WTC11 (cell line): ENCODE measurements at regions not wholly inside any gene's neighbourhood (a gene's known extent, or its start where the extent isn't known, plus 50 kb on each side); places are given as distances from the start of the nearest gene placed in this dataset.

Source experiments
- ATAC-seq: fragments of 200-7000 bp; cut with Tn5 transposase; 2 replicates; pipeline ENCODE4 v1.10.0; 2021; ENCODE audit warnings: mild to moderate bottlenecking, moderate library complexity
- CTCF ChIA-PET: fragments of 300-600 bp; sonication (Branson Sonifier 250); formaldehyde crosslinking; loops from one replicate; lab custom pipeline; 2021; ENCODE audit warnings: antibody characterized with exemption; lab: Charles Lee
- POLR2A ChIA-PET: fragments of 350-600 bp; sonication (Branson Sonifier 250); formaldehyde crosslinking; loops from one replicate; lab custom pipeline; 2021; ENCODE audit warnings: antibody characterized with exemption; lab: Charles Lee
- DNase-seq: peaks from one replicate; pipeline ENCODE4 v3.0.0; 2021; ENCODE audit warnings: low spot score
- H3K27ac Mint-ChIP-seq: 2 replicates; pipeline ENCODE4 v1.8.0; 2021; ENCODE audit warnings: mixed read lengths
- H3K27me3 Mint-ChIP-seq: 2 replicates; pipeline ENCODE4 v1.8.0; 2021; ENCODE audit warnings: low read depth, mild to moderate bottlenecking, moderate library complexity, mixed read lengths
- H3K36me3 Mint-ChIP-seq: 2 replicates; pipeline ENCODE4 v1.8.0; 2021; ENCODE audit warnings: mixed read lengths
- H3K4me1 Mint-ChIP-seq: 2 replicates; pipeline ENCODE4 v1.8.0; 2022; ENCODE audit warnings: mixed read lengths
- H3K4me3 Mint-ChIP-seq: 2 replicates; pipeline ENCODE4 v1.8.0; 2021; ENCODE audit warnings: mild to moderate bottlenecking, moderate library complexity, mixed read lengths
- H3K9me3 Mint-ChIP-seq: 2 replicates; pipeline ENCODE4 v1.8.0; 2021; ENCODE audit warnings: mixed read lengths
- CREB1 ChIP-seq: sonication (generic); formaldehyde crosslinking; IDR thresholded peaks from 2 replicates; pipeline ENCODE4 v1.8.0; 2023; ENCODE audit warnings: mild to moderate bottlenecking, missing genetic modification reagents
- CREM ChIP-seq: sonication (generic); formaldehyde crosslinking; IDR thresholded peaks from 2 replicates; pipeline ENCODE4 v1.8.1; 2022; ENCODE audit warnings: mild to moderate bottlenecking, missing genetic modification reagents, moderate library complexity
- JUN ChIP-seq: sonication (generic); formaldehyde crosslinking; IDR thresholded peaks from 2 replicates; pipeline ENCODE4 v1.8.0; 2023; ENCODE audit warnings: mild to moderate bottlenecking, missing genetic modification reagents
- NR3C1 ChIP-seq: sonication (generic); formaldehyde crosslinking; conservative IDR thresholded peaks from 2 replicates; pipeline ENCODE4 v1.8.1; 2023; ENCODE audit warnings: low read depth, mild to moderate bottlenecking, missing genetic modification reagents
- SMAD3 ChIP-seq: sonication (generic); formaldehyde crosslinking; IDR thresholded peaks from 2 replicates; pipeline ENCODE4 v1.8.0; 2022; ENCODE audit warnings: missing genetic modification reagents, mild to moderate bottlenecking, borderline replicate concordance
- SMAD4 ChIP-seq: sonication (generic); formaldehyde crosslinking; IDR thresholded peaks from 2 replicates; pipeline ENCODE4 v1.8.0; 2022; ENCODE audit warnings: mild to moderate bottlenecking, missing genetic modification reagents
- TEAD1 ChIP-seq: sonication (generic); formaldehyde crosslinking; IDR thresholded peaks from 2 replicates; pipeline ENCODE4 v1.8.0; 2022; ENCODE audit warnings: mild to moderate bottlenecking, missing genetic modification reagents
- TF ChIP-seq, protein P1 (sequence below): fragments of 250-450 bp; sonication (Bioruptor Pico); IDR thresholded peaks from 2 replicates; pipeline ENCODE4 v1.9.0; 2021; ENCODE audit warnings: mild to moderate bottlenecking
- TF ChIP-seq, protein P2 (sequence below): sonication (generic); formaldehyde crosslinking; IDR thresholded peaks from 2 replicates; pipeline ENCODE4 v1.8.0; 2023; ENCODE audit warnings: mild to moderate bottlenecking, missing genetic modification reagents
- TF ChIP-seq, protein P3 (sequence below): fragments of 200-600 bp; IDR thresholded peaks from 2 replicates; pipeline ENCODE4 v1.8.0; 2022; ENCODE audit warnings: antibody characterized with exemption
- TF ChIP-seq, protein P4 (sequence below): sonication (generic); formaldehyde crosslinking; IDR thresholded peaks from 2 replicates; pipeline ENCODE4 v1.8.0; 2023; ENCODE audit warnings: missing genetic modification reagents, mild to moderate bottlenecking, borderline replicate concordance
- TF ChIP-seq, protein P5 (sequence below): fragments of 250-450 bp; sonication (Bioruptor Pico); IDR thresholded peaks from 2 replicates; pipeline ENCODE4 v2.1.2; 2022; ENCODE audit warnings: mild to moderate bottlenecking, moderate library complexity
- TF ChIP-seq, protein P6 (sequence below): fragments of 250-450 bp; sonication (Bioruptor Pico); IDR thresholded peaks from 2 replicates; pipeline ENCODE4 v1.9.0; 2021; ENCODE audit warnings: mild to moderate bottlenecking, borderline replicate concordance

DNA sequence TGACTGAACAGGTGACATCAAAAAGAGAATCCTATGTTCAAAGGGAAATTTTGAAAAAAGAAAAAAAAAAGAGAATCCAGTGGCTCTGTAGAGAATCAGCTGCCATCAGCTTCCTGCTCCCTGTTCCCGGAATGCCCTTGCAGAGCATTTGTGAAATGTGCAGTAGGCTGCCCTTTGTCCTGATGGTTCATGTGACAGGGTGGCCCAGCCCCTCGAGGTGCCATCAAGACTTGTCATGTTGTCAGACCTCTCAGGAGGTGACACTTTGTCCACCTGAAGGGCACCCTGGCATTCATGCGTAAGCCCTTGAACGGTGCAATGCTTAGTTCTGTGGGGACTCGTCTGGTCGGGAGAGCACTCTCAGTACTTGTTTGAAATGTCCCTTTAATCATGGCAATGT, 71.4 kb downstream of the CLDN34 start:
- no peak overlapping the region for H3K4me3 Mint-ChIP-seq
- CTCF ChIA-PET: no interaction called here
- ATAC-seq (no peak), DNase-seq (no peak)
- TF ChIP-seq NR3C1 (CRISPR knock-in tag) (no peak), SMAD4 (CRISPR knock-in tag) (no peak), CREB1 (CRISPR knock-in tag) (no peak), SMAD3 (CRISPR knock-in tag) (no peak)
- TF ChIP-seq, protein P1, sequence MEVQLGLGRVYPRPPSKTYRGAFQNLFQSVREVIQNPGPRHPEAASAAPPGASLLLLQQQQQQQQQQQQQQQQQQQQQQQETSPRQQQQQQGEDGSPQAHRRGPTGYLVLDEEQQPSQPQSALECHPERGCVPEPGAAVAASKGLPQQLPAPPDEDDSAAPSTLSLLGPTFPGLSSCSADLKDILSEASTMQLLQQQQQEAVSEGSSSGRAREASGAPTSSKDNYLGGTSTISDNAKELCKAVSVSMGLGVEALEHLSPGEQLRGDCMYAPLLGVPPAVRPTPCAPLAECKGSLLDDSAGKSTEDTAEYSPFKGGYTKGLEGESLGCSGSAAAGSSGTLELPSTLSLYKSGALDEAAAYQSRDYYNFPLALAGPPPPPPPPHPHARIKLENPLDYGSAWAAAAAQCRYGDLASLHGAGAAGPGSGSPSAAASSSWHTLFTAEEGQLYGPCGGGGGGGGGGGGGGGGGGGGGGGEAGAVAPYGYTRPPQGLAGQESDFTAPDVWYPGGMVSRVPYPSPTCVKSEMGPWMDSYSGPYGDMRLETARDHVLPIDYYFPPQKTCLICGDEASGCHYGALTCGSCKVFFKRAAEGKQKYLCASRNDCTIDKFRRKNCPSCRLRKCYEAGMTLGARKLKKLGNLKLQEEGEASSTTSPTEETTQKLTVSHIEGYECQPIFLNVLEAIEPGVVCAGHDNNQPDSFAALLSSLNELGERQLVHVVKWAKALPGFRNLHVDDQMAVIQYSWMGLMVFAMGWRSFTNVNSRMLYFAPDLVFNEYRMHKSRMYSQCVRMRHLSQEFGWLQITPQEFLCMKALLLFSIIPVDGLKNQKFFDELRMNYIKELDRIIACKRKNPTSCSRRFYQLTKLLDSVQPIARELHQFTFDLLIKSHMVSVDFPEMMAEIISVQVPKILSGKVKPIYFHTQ: no peak
- TF ChIP-seq, protein P2, sequence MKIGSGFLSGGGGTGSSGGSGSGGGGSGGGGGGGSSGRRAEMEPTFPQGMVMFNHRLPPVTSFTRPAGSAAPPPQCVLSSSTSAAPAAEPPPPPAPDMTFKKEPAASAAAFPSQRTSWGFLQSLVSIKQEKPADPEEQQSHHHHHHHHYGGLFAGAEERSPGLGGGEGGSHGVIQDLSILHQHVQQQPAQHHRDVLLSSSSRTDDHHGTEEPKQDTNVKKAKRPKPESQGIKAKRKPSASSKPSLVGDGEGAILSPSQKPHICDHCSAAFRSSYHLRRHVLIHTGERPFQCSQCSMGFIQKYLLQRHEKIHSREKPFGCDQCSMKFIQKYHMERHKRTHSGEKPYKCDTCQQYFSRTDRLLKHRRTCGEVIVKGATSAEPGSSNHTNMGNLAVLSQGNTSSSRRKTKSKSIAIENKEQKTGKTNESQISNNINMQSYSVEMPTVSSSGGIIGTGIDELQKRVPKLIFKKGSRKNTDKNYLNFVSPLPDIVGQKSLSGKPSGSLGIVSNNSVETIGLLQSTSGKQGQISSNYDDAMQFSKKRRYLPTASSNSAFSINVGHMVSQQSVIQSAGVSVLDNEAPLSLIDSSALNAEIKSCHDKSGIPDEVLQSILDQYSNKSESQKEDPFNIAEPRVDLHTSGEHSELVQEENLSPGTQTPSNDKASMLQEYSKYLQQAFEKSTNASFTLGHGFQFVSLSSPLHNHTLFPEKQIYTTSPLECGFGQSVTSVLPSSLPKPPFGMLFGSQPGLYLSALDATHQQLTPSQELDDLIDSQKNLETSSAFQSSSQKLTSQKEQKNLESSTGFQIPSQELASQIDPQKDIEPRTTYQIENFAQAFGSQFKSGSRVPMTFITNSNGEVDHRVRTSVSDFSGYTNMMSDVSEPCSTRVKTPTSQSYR: no peak
- POLR2A ChIA-PET: interaction anchor here (0.7 kb wide), 1 partner anchor 14 kb away, joined by 4 read pairs; no protein-coding TSS in a partner anchor
- H3K27ac Mint-ChIP-seq: no peak overlapping the region
- H3K9me3 Mint-ChIP-seq: no peaks in the 10 kb centered on the region
- H3K4me1 Mint-ChIP-seq: peaks cover 55% of the 10 kb centered on the region
- no peaks in the 10 kb centered on the region for H3K27me3 Mint-ChIP-seq
- H3K36me3 Mint-ChIP-seq: peaks cover 6% of the 10 kb centered on the region

DNA sequence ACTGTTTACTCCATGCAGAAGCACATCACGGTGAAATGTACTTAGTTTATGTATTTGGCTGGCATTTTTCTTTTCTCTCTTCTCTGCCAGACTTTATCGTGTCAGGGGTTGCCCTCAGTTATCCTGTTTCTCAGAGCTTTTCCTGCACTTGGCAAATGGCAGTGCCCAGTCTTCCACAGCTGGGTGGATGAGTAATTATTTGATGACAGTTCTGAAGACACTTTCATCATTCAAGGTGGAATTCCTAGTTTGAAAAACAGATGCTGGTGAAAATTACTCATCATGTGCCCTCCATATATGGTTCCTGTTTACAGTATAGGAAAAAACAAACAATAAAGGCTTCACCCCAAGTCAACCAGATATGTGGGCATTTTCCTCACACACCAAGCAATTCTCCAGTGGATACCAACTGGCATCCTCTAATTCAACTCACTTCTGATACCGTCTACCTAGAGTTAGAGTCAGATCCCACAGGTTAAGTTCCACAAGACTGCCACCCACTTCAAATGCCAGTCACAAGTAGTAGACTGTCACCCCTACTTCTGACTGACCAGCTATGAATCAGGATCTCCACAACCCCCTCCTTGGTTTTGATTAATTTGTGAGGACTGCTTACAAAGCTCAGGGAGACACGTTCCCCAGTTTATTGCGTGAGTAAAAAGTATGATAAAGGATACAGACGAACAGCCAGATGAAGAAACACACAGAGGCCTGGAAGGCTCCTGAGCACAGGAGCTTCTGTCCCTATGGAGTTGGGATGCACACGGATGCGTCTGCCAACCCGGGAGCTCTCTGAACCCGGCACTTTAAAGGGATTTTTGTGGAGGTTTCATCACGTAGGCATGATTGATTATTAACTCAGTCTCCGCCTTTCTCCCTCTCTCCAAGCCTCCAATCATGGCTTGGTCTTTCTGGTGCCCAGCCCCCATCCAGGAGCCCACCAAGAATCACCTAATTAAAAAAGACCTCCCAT, 72.9 kb downstream of the CLDN34 start:
- Mint-ChIP-seq H3K4me1 (peaks cover 50% of the 10 kb centered on the region), H3K27ac (peak overlapping the region; percentile 94), H3K36me3 (peaks cover 6% of the 10 kb centered on the region), H3K9me3 (no peaks in the 10 kb centered on the region), H3K4me3 (peak overlapping the region; percentile 14; the same call in 1 of the 2 replicates), H3K27me3 (no peaks in the 10 kb centered on the region)
- POLR2A ChIA-PET: interaction anchor here (1.0 kb wide), 1 partner anchor 26 kb away, joined by 3 read pairs; no protein-coding TSS in a partner anchor
- DNase-seq: no peak
- CTCF ChIA-PET: interaction anchor here (0.6 to 2.1 kb wide), 3 partner anchors 28 to 56 kb away, joined by 3 to 6 read pairs (median 3); no protein-coding TSS in a partner anchor
- peak; percentile 11; the same call in 1 of the 2 replicates for ATAC-seq
- TF ChIP-seq, protein P3, sequence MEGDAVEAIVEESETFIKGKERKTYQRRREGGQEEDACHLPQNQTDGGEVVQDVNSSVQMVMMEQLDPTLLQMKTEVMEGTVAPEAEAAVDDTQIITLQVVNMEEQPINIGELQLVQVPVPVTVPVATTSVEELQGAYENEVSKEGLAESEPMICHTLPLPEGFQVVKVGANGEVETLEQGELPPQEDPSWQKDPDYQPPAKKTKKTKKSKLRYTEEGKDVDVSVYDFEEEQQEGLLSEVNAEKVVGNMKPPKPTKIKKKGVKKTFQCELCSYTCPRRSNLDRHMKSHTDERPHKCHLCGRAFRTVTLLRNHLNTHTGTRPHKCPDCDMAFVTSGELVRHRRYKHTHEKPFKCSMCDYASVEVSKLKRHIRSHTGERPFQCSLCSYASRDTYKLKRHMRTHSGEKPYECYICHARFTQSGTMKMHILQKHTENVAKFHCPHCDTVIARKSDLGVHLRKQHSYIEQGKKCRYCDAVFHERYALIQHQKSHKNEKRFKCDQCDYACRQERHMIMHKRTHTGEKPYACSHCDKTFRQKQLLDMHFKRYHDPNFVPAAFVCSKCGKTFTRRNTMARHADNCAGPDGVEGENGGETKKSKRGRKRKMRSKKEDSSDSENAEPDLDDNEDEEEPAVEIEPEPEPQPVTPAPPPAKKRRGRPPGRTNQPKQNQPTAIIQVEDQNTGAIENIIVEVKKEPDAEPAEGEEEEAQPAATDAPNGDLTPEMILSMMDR: no peak
- TF ChIP-seq JUN (CRISPR knock-in tag) (no peak), TEAD1 (CRISPR knock-in tag) (no peak), CREM (CRISPR knock-in tag) (no peak)
- TF ChIP-seq, protein P4, sequence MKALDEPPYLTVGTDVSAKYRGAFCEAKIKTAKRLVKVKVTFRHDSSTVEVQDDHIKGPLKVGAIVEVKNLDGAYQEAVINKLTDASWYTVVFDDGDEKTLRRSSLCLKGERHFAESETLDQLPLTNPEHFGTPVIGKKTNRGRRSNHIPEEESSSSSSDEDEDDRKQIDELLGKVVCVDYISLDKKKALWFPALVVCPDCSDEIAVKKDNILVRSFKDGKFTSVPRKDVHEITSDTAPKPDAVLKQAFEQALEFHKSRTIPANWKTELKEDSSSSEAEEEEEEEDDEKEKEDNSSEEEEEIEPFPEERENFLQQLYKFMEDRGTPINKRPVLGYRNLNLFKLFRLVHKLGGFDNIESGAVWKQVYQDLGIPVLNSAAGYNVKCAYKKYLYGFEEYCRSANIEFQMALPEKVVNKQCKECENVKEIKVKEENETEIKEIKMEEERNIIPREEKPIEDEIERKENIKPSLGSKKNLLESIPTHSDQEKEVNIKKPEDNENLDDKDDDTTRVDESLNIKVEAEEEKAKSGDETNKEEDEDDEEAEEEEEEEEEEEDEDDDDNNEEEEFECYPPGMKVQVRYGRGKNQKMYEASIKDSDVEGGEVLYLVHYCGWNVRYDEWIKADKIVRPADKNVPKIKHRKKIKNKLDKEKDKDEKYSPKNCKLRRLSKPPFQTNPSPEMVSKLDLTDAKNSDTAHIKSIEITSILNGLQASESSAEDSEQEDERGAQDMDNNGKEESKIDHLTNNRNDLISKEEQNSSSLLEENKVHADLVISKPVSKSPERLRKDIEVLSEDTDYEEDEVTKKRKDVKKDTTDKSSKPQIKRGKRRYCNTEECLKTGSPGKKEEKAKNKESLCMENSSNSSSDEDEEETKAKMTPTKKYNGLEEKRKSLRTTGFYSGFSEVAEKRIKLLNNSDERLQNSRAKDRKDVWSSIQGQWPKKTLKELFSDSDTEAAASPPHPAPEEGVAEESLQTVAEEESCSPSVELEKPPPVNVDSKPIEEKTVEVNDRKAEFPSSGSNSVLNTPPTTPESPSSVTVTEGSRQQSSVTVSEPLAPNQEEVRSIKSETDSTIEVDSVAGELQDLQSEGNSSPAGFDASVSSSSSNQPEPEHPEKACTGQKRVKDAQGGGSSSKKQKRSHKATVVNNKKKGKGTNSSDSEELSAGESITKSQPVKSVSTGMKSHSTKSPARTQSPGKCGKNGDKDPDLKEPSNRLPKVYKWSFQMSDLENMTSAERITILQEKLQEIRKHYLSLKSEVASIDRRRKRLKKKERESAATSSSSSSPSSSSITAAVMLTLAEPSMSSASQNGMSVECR (CRISPR knock-in tag): no peak
- TF ChIP-seq, protein P5, sequence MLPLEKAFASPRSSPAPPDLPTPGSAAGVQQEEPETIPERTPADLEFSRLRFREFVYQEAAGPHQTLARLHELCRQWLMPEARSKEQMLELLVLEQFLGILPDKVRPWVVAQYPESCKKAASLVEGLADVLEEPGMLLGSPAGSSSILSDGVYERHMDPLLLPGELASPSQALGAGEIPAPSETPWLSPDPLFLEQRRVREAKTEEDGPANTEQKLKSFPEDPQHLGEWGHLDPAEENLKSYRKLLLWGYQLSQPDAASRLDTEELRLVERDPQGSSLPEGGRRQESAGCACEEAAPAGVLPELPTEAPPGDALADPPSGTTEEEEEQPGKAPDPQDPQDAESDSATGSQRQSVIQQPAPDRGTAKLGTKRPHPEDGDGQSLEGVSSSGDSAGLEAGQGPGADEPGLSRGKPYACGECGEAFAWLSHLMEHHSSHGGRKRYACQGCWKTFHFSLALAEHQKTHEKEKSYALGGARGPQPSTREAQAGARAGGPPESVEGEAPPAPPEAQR (CRISPR knock-in tag): no peak
- TF ChIP-seq, protein P6, sequence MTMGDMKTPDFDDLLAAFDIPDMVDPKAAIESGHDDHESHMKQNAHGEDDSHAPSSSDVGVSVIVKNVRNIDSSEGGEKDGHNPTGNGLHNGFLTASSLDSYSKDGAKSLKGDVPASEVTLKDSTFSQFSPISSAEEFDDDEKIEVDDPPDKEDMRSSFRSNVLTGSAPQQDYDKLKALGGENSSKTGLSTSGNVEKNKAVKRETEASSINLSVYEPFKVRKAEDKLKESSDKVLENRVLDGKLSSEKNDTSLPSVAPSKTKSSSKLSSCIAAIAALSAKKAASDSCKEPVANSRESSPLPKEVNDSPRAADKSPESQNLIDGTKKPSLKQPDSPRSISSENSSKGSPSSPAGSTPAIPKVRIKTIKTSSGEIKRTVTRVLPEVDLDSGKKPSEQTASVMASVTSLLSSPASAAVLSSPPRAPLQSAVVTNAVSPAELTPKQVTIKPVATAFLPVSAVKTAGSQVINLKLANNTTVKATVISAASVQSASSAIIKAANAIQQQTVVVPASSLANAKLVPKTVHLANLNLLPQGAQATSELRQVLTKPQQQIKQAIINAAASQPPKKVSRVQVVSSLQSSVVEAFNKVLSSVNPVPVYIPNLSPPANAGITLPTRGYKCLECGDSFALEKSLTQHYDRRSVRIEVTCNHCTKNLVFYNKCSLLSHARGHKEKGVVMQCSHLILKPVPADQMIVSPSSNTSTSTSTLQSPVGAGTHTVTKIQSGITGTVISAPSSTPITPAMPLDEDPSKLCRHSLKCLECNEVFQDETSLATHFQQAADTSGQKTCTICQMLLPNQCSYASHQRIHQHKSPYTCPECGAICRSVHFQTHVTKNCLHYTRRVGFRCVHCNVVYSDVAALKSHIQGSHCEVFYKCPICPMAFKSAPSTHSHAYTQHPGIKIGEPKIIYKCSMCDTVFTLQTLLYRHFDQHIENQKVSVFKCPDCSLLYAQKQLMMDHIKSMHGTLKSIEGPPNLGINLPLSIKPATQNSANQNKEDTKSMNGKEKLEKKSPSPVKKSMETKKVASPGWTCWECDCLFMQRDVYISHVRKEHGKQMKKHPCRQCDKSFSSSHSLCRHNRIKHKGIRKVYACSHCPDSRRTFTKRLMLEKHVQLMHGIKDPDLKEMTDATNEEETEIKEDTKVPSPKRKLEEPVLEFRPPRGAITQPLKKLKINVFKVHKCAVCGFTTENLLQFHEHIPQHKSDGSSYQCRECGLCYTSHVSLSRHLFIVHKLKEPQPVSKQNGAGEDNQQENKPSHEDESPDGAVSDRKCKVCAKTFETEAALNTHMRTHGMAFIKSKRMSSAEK: no peak
